ENCODE measurements at regions not wholly inside any gene's neighbourhood (a gene's known extent, or its start where the extent isn't known, plus 50 kb on each side); places are given as distances from the start of the nearest gene placed in this dataset.
A peak's percentile ranks its signal among the peaks of the same experiment; 100 is the strongest.

DNA sequence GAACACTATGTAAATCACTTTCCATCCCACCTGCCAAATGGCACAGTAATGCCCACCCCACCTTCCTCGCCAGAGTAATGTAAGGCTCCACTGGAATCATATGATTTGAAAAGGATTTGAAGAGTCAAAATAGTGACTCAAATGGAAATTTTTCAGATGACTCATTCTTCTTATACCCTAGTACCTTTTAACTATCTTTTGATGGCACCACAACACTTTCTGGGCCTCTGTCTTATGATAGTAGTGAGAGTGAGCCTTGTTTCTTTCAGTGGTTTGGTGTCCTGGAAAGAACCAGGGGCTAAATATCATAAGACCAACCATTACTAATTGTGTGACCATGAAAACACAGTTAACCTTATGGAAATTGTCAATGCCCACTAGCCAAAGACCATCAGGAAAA is 235.4 kb upstream of the SLC14A2 start:
- intact Hi-C loops (cut with DNase I) = no loop called here
- no peaks in the 10 kb centered on the region for H3K36me3 ChIP-seq
- H3K27ac ChIP-seq = no peak overlapping the region
- TF ChIP-seq, protein P1, sequence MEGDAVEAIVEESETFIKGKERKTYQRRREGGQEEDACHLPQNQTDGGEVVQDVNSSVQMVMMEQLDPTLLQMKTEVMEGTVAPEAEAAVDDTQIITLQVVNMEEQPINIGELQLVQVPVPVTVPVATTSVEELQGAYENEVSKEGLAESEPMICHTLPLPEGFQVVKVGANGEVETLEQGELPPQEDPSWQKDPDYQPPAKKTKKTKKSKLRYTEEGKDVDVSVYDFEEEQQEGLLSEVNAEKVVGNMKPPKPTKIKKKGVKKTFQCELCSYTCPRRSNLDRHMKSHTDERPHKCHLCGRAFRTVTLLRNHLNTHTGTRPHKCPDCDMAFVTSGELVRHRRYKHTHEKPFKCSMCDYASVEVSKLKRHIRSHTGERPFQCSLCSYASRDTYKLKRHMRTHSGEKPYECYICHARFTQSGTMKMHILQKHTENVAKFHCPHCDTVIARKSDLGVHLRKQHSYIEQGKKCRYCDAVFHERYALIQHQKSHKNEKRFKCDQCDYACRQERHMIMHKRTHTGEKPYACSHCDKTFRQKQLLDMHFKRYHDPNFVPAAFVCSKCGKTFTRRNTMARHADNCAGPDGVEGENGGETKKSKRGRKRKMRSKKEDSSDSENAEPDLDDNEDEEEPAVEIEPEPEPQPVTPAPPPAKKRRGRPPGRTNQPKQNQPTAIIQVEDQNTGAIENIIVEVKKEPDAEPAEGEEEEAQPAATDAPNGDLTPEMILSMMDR (IDR thresholded peaks at IDR 0.05) = no peak
- ATAC-seq (no peak), DNase-seq (no peak)
- no peaks in the 10 kb centered on the region for H3K9me3 ChIP-seq
- H3K4me1 ChIP-seq = no peaks in the 10 kb centered on the region
- peaks cover 0 to 3% of the 10 kb centered on the region in 2 donors for H3K27me3 ChIP-seq
- no peak overlapping the region for H3K4me3 ChIP-seq

DNA sequence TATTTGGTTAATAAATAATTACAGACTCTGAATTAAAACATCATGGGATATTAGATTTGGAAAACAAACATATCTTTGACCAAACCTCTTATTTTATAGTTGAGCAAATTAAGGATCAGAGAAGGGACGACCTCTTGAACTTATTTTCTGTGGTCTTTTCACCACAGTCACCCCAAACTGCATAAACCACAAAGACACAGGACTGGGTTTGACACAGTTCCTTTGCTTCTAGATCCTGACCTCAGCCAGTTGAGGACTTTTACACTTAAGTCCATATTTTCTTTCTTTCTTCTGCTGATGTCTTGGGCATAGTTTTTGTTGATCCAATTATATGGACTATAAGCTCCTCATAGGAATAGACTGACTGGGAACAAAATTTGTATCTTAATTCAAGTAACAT is 234.0 kb upstream of the SLC14A2 start:
- no peaks in the 10 kb centered on the region for H3K4me1 ChIP-seq

DNA sequence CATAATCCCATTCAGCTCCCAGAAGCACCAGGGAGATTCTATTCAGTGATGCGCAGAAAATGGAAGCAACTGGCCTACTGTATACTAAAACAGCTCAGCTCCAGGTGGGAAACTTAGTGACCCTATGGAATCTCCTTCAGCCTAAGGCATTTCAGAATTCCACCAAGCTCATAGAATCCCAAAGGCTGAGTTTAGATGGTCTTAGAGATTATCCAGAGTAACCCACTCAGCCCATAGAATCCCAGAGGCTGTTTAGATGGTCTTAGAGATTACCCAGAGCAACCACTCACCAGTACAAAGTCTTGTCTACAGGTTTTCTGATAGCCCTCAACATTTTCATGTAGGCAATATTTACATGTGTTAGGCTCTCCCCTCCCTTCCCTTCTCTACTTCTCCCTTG is 232.0 kb upstream of the SLC14A2 start:
- Histone ChIP-seq H3K27ac (no peak overlapping the region), H3K4me3 (no peak overlapping the region), H3K4me1 (no peaks in the 10 kb centered on the region), H3K9me3 (no peaks in the 10 kb centered on the region), H3K27me3 (peaks cover 0 to 8% of the 10 kb centered on the region in 2 donors), H3K36me3 (no peaks in the 10 kb centered on the region)
- intact Hi-C loops (cut with DNase I) = no loop called here
- no peak for DNase-seq
- ATAC-seq = no peak
- TF ChIP-seq, protein P1 (IDR thresholded peaks at IDR 0.05) = no peak

More for the DNA sequence above, 234.0 kb upstream of the SLC14A2 start:
- no peaks in the 10 kb centered on the region for H3K9me3 ChIP-seq
- no peak for ATAC-seq
- TF ChIP-seq, protein P1 (IDR thresholded peaks at IDR 0.05) = no peak
- H3K27ac ChIP-seq = no peak overlapping the region
- H3K27me3 ChIP-seq = peaks cover 0 to 8% of the 10 kb centered on the region in 2 donors
- H3K36me3 ChIP-seq = no peaks in the 10 kb centered on the region
- DNase-seq = no peak
- no peak overlapping the region for H3K4me3 ChIP-seq
- intact Hi-C loops (cut with DNase I) = no loop called here

DNA sequence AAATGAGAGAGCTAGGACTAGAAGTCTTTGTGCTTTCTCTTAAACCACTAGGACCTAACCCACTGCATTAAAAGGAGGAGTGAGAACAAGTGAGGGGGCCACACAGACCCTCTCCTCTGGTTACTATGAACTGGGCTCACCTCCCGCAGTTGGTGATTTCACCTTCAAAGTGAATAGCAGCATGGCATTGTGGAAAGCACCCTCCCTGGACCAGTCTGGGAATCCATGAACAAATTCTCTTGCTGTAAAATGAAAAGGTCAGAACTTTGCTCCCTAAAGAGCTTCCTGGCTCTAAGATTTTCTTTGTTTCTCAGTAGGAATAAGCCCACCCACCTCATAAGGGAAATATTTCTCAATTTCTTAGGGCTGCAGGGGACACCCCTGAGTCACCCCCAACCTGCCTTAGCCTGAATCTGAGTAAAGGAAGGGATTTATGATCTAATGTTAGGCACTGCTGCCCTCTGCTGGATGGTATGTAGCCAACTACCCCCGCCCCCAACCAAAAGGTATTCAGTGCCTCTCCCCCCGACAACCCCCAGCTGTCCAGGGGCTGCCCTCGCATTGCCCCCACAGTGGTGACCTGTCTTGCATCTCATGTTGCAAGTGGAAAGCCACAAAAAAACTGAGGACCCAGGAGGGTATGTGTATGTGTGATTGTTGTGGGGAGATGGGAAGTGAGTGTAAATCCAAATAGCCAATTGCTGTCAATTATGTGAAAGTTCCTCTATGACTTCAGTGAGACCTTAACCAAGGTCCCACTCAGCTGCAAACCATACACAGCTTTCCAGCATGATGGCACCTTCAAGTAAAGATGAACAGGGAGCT is 230.9 kb upstream of the SLC14A2 start:
- TF ChIP-seq, protein P1 (IDR thresholded peaks at IDR 0.05) = peak; percentile 58 to 61
- H3K9me3 ChIP-seq = no peaks in the 10 kb centered on the region
- ATAC-seq (peak; percentile 91), DNase-seq (peak in 3 of 4 donors; percentile 32 to 64 (median 41))
- H3K36me3 ChIP-seq = no peaks in the 10 kb centered on the region
- no peak overlapping the region for H3K27ac ChIP-seq
- H3K27me3 ChIP-seq = peaks cover 0 to 8% of the 10 kb centered on the region in 2 donors
- no peak overlapping the region for H3K4me3 ChIP-seq
- no peaks in the 10 kb centered on the region for H3K4me1 ChIP-seq
- intact Hi-C loops (cut with DNase I) = no loop called here

DNA sequence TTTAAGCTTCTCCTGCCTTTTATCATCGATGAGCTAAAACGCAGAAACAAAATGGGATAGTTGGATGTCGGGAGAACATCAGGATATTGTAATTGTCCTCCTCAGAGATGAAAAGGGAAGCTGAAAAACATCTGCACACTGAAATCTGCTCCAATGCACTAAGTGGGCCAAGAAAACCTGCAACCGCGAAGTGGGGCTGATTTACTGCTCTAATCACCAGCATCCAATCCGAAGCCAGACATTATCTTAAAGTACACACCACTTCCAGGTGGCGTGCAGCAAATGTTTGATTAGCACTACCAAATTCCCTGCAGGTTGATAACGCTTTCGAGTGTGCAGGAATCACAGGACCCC is 230.3 kb upstream of the SLC14A2 start:
- no peak for DNase-seq

More for the DNA sequence above, 230.3 kb upstream of the SLC14A2 start:
- H3K27ac ChIP-seq = no peak overlapping the region
- H3K4me1 ChIP-seq = no peaks in the 10 kb centered on the region
- ATAC-seq = no peak
- peaks cover 0 to 8% of the 10 kb centered on the region in 2 donors for H3K27me3 ChIP-seq
- no peak overlapping the region for H3K4me3 ChIP-seq
- no peaks in the 10 kb centered on the region for H3K9me3 ChIP-seq
- no peaks in the 10 kb centered on the region for H3K36me3 ChIP-seq
- intact Hi-C loops (cut with DNase I) = no loop called here
- TF ChIP-seq, protein P1 (IDR thresholded peaks at IDR 0.05) = no peak
